HuH-7 (cell line): ENCODE measurements at regions not wholly inside any gene's neighbourhood (a gene's known extent, or its start where the extent isn't known, plus 50 kb on each side); places are given as distances from the start of the nearest gene placed in this dataset.

Source experiments
- DNase-seq: peaks from one replicate; pipeline ENCODE4 v3.0.0; 2011; ENCODE audit warnings: low spot score

GRCh38 chr10:128675405-128675804 lies 549.2 kb upstream of the MKI67 start:
- DNase-seq: no peak

- DNase-seq: no peak
These were observed 553.9 kb upstream of the MKI67 start for GRCh38 chr10:128680116-128680515.

GRCh38 chr10:128684215-128684614 lies 558.0 kb upstream of the MKI67 start:
- no peak for DNase-seq

- no peak for DNase-seq
These were observed 560.5 kb upstream of the MKI67 start for GRCh38 chr10:128686630-128687278.

GRCh38 chr10:128687408-128687807 lies 561.2 kb upstream of the MKI67 start:
- DNase-seq: no peak

- no peak for DNase-seq
These were observed 561.8 kb upstream of the MKI67 start for GRCh38 chr10:128687927-128688549.

GRCh38 chr10:128689667-128690066 lies 563.4 kb upstream of the MKI67 start:
- DNase-seq: no peak

GRCh38 chr10:128693493-128694131 lies 567.4 kb upstream of the MKI67 start:
- DNase-seq: no peak

GRCh38 chr10:128694168-128694850 lies 568.1 kb upstream of the MKI67 start:
- DNase-seq: no peak

- no peak for DNase-seq
These were observed 568.9 kb upstream of the MKI67 start for GRCh38 chr10:128694851-128695725.

GRCh38 chr10:128695931-128696330 lies 569.7 kb upstream of the MKI67 start:
- DNase-seq: no peak

- no peak for DNase-seq
These were observed 571.2 kb upstream of the MKI67 start for GRCh38 chr10:128697437-128697836.

- DNase-seq: no peak
These were observed 575.2 kb upstream of the MKI67 start for GRCh38 chr10:128701381-128701780.

- no peak for DNase-seq
These were observed 575.6 kb upstream of the MKI67 start for GRCh38 chr10:128701837-128702236.

- no peak for DNase-seq
These were observed 578.5 kb upstream of the MKI67 start for GRCh38 chr10:128704716-128705115.

- DNase-seq: no peak
These were observed 582.0 kb upstream of the MKI67 start for GRCh38 chr10:128708182-128708581.

GRCh38 chr10:128709686-128710085 lies 583.5 kb upstream of the MKI67 start:
- no peak for DNase-seq

- DNase-seq: no peak
These were observed 584.0 kb upstream of the MKI67 start for GRCh38 chr10:128710098-128710797.

- no peak for DNase-seq
These were observed 584.6 kb upstream of the MKI67 start for GRCh38 chr10:128710798-128711183.

GRCh38 chr10:128711806-128712205 lies 585.6 kb upstream of the MKI67 start:
- DNase-seq: no peak

- DNase-seq: no peak
These were observed 586.6 kb upstream of the MKI67 start for GRCh38 chr10:128712661-128713400.
